Omental fat pad (tissue), 3 donors: ENCODE measurements at regions not wholly inside any gene's neighbourhood (a gene's known extent, or its start where the extent isn't known, plus 50 kb on each side); places are given as distances from the start of the nearest gene placed in this dataset.

Source experiments
- ATAC-seq: fragments of 150-250 bp; one replicate; pipeline ENCODE4 v1.9.1; 2016; ENCODE audit warnings: mild to moderate bottlenecking, moderate library complexity; ENCODE audit not compliant: low FRiP score
- DNase-seq: peaks from one replicate; pipeline ENCODE4 v3.0.0-alpha.2; 2019; ENCODE audit warnings: low spot score
- TF ChIP-seq, protein P1 (sequence below), 3 donors: fragments of 450-650 bp; IDR thresholded peaks; one replicate each; pipeline ENCODE4 v1.5.1; 2016 to 2017; ENCODE audit warnings: antibody characterized with exemption in 3 of 3, mild to moderate bottlenecking in 3 of 3, moderate library complexity in 2 of 3

GRCh38 chrX:131802836-131803626 lies 220.1 kb upstream of the STK26 start:
- TF ChIP-seq, protein P1, sequence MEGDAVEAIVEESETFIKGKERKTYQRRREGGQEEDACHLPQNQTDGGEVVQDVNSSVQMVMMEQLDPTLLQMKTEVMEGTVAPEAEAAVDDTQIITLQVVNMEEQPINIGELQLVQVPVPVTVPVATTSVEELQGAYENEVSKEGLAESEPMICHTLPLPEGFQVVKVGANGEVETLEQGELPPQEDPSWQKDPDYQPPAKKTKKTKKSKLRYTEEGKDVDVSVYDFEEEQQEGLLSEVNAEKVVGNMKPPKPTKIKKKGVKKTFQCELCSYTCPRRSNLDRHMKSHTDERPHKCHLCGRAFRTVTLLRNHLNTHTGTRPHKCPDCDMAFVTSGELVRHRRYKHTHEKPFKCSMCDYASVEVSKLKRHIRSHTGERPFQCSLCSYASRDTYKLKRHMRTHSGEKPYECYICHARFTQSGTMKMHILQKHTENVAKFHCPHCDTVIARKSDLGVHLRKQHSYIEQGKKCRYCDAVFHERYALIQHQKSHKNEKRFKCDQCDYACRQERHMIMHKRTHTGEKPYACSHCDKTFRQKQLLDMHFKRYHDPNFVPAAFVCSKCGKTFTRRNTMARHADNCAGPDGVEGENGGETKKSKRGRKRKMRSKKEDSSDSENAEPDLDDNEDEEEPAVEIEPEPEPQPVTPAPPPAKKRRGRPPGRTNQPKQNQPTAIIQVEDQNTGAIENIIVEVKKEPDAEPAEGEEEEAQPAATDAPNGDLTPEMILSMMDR (IDR thresholded peaks at IDR 0.05), result no peak
- ATAC-seq, result peak; percentile 85
- no peak for DNase-seq

- TF ChIP-seq, protein P1 (IDR thresholded peaks at IDR 0.05), result no peak
- peak; percentile 52 for DNase-seq
- ATAC-seq, result peak; percentile 82
These were observed 210.0 kb upstream of the STK26 start for GRCh38 chrX:131812847-131813825.

GRCh38 chrX:131816551-131817136 lies 206.5 kb upstream of the STK26 start:
- peak; percentile 74 for ATAC-seq
- DNase-seq, result peak; percentile 73
- TF ChIP-seq, protein P1 (IDR thresholded peaks at IDR 0.05), result peak in 1 of 3 donors; percentile 32

GRCh38 chrX:131818297-131818936 lies 204.7 kb upstream of the STK26 start:
- TF ChIP-seq, protein P1 (IDR thresholded peaks at IDR 0.05), result no peak
- no peak for DNase-seq
- no peak for ATAC-seq

GRCh38 chrX:131821945-131822622 lies 201.0 kb upstream of the STK26 start:
- ATAC-seq (peak; percentile 96), DNase-seq (peak; percentile 62)
- TF ChIP-seq, protein P1 (IDR thresholded peaks at IDR 0.05), result no peak

DNA sequence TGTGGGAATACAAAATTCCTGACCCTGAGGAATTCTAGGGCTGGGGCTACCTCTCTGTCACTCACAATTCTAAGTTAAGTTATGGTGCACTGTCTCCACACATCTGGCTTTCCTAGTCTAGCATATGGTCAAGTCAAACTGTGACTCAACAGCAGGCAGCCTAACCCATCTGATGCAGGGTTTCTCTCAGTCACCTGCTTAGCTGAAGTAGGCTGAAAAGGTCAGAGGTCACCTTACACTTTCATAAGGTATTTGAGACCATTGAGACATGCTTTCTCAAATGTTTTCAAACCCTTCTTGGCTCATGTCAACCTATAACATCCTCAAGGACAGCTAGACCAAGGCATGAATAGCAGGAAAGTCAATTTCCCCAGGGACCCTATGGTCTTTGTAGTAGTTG lies 196.5 kb upstream of the STK26 start:
- ATAC-seq (no peak), DNase-seq (no peak)
- TF ChIP-seq, protein P1 (IDR thresholded peaks at IDR 0.05), result no peak
